ENCODE measurements at regions not wholly inside any gene's neighbourhood (a gene's known extent, or its start where the extent isn't known, plus 50 kb on each side); places are given as distances from the start of the nearest gene placed in this dataset.

- H3K4me1 ChIP-seq (ENCODE audit: insufficient read depth, low read length, poor library complexity, severe bottlenecking) = no peaks in the 10 kb centered on the region
- TF ChIP-seq EZH2phosphoT487 (IDR thresholded peaks at IDR 0.05; ENCODE audit: borderline replicate concordance) (no peak), CTCF (conservative IDR thresholded peaks at IDR 0.05; ENCODE audit: low read length) (no peak)
Measured at GRCh38 chr1:219744652-219745469, 132.0 kb upstream of the ZC3H11B start.

GRCh38 chr1:219741011-219741970 lies 128.4 kb upstream of the ZC3H11B start:
- H4K20me1 ChIP-seq (ENCODE audit: insufficient read depth, low read length, poor library complexity, severe bottlenecking) = no peaks in the 10 kb centered on the region
- no peaks in the 10 kb centered on the region for H3F3A ChIP-seq (ENCODE audit: low read depth)
- H3K4me2 ChIP-seq (ENCODE audit: low read depth, low read length, poor library complexity, severe bottlenecking) = no peak overlapping the region
- TF ChIP-seq EZH2phosphoT487 (IDR thresholded peaks at IDR 0.05; ENCODE audit: borderline replicate concordance) (no peak), CTCF (conservative IDR thresholded peaks at IDR 0.05; ENCODE audit: low read length) (no peak)
- no peaks in the 10 kb centered on the region for H3K27me3 ChIP-seq (ENCODE audit: insufficient read depth, low read length, poor library complexity, severe bottlenecking)
- H2AFZ ChIP-seq (ENCODE audit: low read length) = no peak overlapping the region
- no peaks in the 10 kb centered on the region for H3K79me2 ChIP-seq (ENCODE audit: insufficient read depth, low read length)
- H3K4me1 ChIP-seq (ENCODE audit: insufficient read depth, low read length, poor library complexity, severe bottlenecking) = no peaks in the 10 kb centered on the region
- H3K4me3 ChIP-seq (ENCODE audit: low read length, poor library complexity, severe bottlenecking) = no peak overlapping the region
- H3K9me3 ChIP-seq (ENCODE audit: insufficient read depth, low read depth, low read length) = no peaks in the 10 kb centered on the region
- no peak overlapping the region for H3K9ac ChIP-seq (ENCODE audit: low read depth, low read length, poor library complexity, severe bottlenecking)
- H3K36me3 ChIP-seq (ENCODE audit: insufficient read depth, low read length) = no peaks in the 10 kb centered on the region
- no peaks in the 10 kb centered on the region for H3K9me2 ChIP-seq (replicated peaks; ENCODE audit: low read depth, low read length)

More at GRCh38 chr1:219744652-219745469, 132.0 kb upstream of the ZC3H11B start:
- H3K36me3 ChIP-seq (ENCODE audit: insufficient read depth, low read length) = no peaks in the 10 kb centered on the region
- no peaks in the 10 kb centered on the region for H3K79me2 ChIP-seq (ENCODE audit: insufficient read depth, low read length)
- H3K4me3 ChIP-seq (ENCODE audit: low read length, poor library complexity, severe bottlenecking) = no peak overlapping the region
- no peaks in the 10 kb centered on the region for H3K9me2 ChIP-seq (replicated peaks; ENCODE audit: low read depth, low read length)
- no peak overlapping the region for H3K9ac ChIP-seq (ENCODE audit: low read depth, low read length, poor library complexity, severe bottlenecking)
- no peak overlapping the region for H2AFZ ChIP-seq (ENCODE audit: low read length)
- H3K4me2 ChIP-seq (ENCODE audit: low read depth, low read length, poor library complexity, severe bottlenecking) = no peak overlapping the region
- H3F3A ChIP-seq (ENCODE audit: low read depth) = no peaks in the 10 kb centered on the region
- no peaks in the 10 kb centered on the region for H3K27me3 ChIP-seq (ENCODE audit: insufficient read depth, low read length, poor library complexity, severe bottlenecking)
- no peaks in the 10 kb centered on the region for H4K20me1 ChIP-seq (ENCODE audit: insufficient read depth, low read length, poor library complexity, severe bottlenecking)
- no peaks in the 10 kb centered on the region for H3K9me3 ChIP-seq (ENCODE audit: insufficient read depth, low read depth, low read length)

GRCh38 chr1:219733511-219734174 lies 120.7 kb upstream of the ZC3H11B start:
- H3F3A ChIP-seq (ENCODE audit: low read depth) = no peaks in the 10 kb centered on the region
- H4K20me1 ChIP-seq (ENCODE audit: insufficient read depth, low read length, poor library complexity, severe bottlenecking) = no peaks in the 10 kb centered on the region
- no peak overlapping the region for H3K4me2 ChIP-seq (ENCODE audit: low read depth, low read length, poor library complexity, severe bottlenecking)
- no peaks in the 10 kb centered on the region for H3K79me2 ChIP-seq (ENCODE audit: insufficient read depth, low read length)
- no peaks in the 10 kb centered on the region for H3K9me2 ChIP-seq (replicated peaks; ENCODE audit: low read depth, low read length)
- no peaks in the 10 kb centered on the region for H3K4me1 ChIP-seq (ENCODE audit: insufficient read depth, low read length, poor library complexity, severe bottlenecking)
- no peaks in the 10 kb centered on the region for H3K36me3 ChIP-seq (ENCODE audit: insufficient read depth, low read length)
- H3K4me3 ChIP-seq (ENCODE audit: low read length, poor library complexity, severe bottlenecking) = no peak overlapping the region
- no peak overlapping the region for H2AFZ ChIP-seq (ENCODE audit: low read length)
- H3K27me3 ChIP-seq (ENCODE audit: insufficient read depth, low read length, poor library complexity, severe bottlenecking) = no peaks in the 10 kb centered on the region
- TF ChIP-seq CTCF (conservative IDR thresholded peaks at IDR 0.05; ENCODE audit: low read length) (no peak), EZH2phosphoT487 (IDR thresholded peaks at IDR 0.05; ENCODE audit: borderline replicate concordance) (no peak)
- H3K9me3 ChIP-seq (ENCODE audit: insufficient read depth, low read depth, low read length) = no peaks in the 10 kb centered on the region
- no peak overlapping the region for H3K9ac ChIP-seq (ENCODE audit: low read depth, low read length, poor library complexity, severe bottlenecking)
